Neural crest cell (in vitro differentiated cells): ENCODE measurements at regions not wholly inside any gene's neighbourhood (a gene's known extent, or its start where the extent isn't known, plus 50 kb on each side); places are given as distances from the start of the nearest gene placed in this dataset.

Source experiments
- DNase-seq: peaks from one replicate; pipeline ENCODE4 v3.0.0; 2021; ENCODE audit warnings: low read depth, mixed read lengths, low spot score
- H3K27ac Mint-ChIP-seq: one replicate; pipeline ENCODE4 v1.8.0; 2021; ENCODE audit warnings: mild to moderate bottlenecking, mixed read lengths; ENCODE audit not compliant: unreplicated experiment
- H3K27me3 Mint-ChIP-seq: 2 replicates; pipeline ENCODE4 v1.8.0; 2021; ENCODE audit warnings: low read depth, mild to moderate bottlenecking, mixed read lengths
- H3K36me3 Mint-ChIP-seq: 2 replicates; pipeline ENCODE4 v1.8.0; 2021; ENCODE audit warnings: low read depth, mild to moderate bottlenecking, mixed read lengths
- H3K4me1 Mint-ChIP-seq: 2 replicates; pipeline ENCODE4 v1.8.0; 2021; ENCODE audit warnings: mixed read lengths
- H3K4me3 Mint-ChIP-seq: one replicate; pipeline ENCODE4 v1.8.0; 2021; ENCODE audit warnings: mild to moderate bottlenecking, mixed read lengths
- H3K9me3 Mint-ChIP-seq: 2 replicates; pipeline ENCODE4 v1.8.0; 2021; ENCODE audit warnings: mixed read lengths
- TF ChIP-seq, protein P1 (sequence below): fragments of 200-600 bp; sonication (generic); conservative IDR thresholded peaks from 2 replicates; pipeline ENCODE4 v1.5.0; 2021; ENCODE audit warnings: antibody characterized with exemption, mild to moderate bottlenecking

DNA sequence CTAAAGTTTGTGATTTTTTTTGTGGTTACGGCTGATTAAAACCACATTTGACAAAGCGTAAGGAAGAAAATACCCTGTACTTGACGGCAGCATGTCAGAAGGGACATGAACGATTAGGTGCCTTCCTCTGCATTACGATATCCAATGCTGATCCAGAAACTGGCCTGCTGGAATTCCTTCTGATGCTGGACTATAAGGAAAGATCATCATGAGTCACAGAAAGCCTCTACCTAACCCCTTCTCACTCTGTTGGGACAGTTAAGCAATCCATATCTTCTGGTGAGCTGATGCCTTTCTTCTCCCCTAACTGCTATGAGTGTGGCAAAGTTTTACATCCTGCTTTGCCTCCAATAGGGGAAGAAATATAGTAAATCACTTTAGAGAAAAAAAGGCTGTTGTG, 78.4 kb upstream of the PAPPA start:
- no peaks in the 10 kb centered on the region for H3K36me3 Mint-ChIP-seq
- H3K4me3 Mint-ChIP-seq: no peak overlapping the region
- H3K27ac Mint-ChIP-seq: no peak overlapping the region
- no peaks in the 10 kb centered on the region for H3K27me3 Mint-ChIP-seq
- no peak for DNase-seq
- H3K9me3 Mint-ChIP-seq: no peaks in the 10 kb centered on the region
- H3K4me1 Mint-ChIP-seq: no peaks in the 10 kb centered on the region
- TF ChIP-seq, protein P1, sequence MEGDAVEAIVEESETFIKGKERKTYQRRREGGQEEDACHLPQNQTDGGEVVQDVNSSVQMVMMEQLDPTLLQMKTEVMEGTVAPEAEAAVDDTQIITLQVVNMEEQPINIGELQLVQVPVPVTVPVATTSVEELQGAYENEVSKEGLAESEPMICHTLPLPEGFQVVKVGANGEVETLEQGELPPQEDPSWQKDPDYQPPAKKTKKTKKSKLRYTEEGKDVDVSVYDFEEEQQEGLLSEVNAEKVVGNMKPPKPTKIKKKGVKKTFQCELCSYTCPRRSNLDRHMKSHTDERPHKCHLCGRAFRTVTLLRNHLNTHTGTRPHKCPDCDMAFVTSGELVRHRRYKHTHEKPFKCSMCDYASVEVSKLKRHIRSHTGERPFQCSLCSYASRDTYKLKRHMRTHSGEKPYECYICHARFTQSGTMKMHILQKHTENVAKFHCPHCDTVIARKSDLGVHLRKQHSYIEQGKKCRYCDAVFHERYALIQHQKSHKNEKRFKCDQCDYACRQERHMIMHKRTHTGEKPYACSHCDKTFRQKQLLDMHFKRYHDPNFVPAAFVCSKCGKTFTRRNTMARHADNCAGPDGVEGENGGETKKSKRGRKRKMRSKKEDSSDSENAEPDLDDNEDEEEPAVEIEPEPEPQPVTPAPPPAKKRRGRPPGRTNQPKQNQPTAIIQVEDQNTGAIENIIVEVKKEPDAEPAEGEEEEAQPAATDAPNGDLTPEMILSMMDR: no peak

DNA sequence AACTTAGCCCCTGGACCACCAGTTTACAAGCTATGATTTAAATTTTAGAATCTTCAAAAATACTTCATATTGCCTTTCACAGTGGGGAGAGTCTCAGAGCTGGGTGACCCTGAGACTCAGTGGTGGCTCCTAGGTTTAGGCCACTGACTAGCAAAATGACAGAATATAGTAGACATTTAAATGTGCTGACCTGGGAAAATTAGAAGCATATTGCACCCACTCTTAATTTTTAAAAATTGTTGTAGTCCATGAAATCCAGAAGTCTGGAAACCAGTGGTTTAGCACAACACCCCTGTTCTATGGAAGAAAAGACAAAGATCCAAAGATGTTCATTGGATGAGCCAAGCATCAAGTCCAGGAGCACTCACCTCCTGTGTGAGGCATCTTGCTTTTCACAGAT, 75.0 kb upstream of the PAPPA start:
- TF ChIP-seq, protein P1: no peak
- no peaks in the 10 kb centered on the region for H3K9me3 Mint-ChIP-seq
- no peaks in the 10 kb centered on the region for H3K27me3 Mint-ChIP-seq
- no peak for DNase-seq
- H3K4me3 Mint-ChIP-seq: no peak overlapping the region
- no peak overlapping the region for H3K27ac Mint-ChIP-seq
- H3K36me3 Mint-ChIP-seq: no peaks in the 10 kb centered on the region
- H3K4me1 Mint-ChIP-seq: no peaks in the 10 kb centered on the region

DNA sequence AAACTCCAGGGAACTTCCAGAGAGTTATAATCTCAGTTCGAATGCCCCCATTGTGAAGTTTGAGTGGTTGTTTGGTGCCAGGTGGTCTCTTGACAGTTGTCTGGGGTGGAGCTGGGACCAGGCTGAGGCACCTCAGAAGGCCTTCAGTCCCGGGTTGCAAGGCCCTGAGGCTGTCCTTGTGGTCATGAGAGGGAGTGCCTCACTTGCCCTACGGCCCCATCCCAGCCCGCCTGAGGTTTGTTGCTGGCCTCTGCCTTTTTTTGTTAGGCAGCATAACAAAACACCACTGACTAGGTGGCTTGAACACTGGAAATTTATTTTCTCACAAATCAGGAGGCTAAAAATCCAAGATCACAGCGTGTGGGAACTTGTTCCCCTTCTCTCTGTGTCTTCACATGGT, 73.0 kb upstream of the PAPPA start:
- no peak for DNase-seq
- H3K9me3 Mint-ChIP-seq: no peaks in the 10 kb centered on the region
- no peak overlapping the region for H3K27ac Mint-ChIP-seq
- no peaks in the 10 kb centered on the region for H3K4me1 Mint-ChIP-seq
- TF ChIP-seq, protein P1: no peak
- no peaks in the 10 kb centered on the region for H3K27me3 Mint-ChIP-seq
- no peaks in the 10 kb centered on the region for H3K36me3 Mint-ChIP-seq
- H3K4me3 Mint-ChIP-seq: no peak overlapping the region

DNA sequence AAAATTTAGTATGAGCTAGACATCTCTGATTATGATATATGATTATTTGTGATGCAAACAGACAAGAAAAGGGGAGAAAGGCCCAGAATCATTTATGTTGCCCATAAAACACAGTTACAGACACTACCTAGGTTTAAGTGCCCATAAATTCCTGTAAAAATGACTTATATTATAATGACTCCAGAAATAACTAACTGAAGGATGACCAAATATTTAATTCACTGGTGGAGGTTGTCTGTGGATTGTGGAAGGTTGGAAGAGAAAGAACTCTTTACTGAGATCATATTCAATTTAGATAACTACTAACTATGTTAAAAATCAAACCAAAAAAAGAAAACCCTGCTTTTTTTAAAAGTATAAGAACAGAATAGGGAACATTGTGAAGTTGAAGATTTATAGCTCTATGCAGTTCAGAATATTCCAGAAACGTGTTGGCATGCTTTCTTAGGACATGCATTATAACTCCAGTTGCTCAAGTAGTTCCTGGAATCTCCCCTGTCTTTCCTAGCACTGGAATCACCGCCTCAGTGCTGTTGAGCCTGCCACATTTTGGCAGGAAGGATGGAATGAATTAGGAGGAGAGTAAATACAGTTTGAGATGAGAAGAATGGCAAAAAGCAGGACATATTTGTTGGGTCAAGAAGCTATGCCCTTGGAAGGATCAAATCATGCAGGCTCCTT, 72.0 kb upstream of the PAPPA start:
- H3K4me3 Mint-ChIP-seq: no peak overlapping the region

DNA sequence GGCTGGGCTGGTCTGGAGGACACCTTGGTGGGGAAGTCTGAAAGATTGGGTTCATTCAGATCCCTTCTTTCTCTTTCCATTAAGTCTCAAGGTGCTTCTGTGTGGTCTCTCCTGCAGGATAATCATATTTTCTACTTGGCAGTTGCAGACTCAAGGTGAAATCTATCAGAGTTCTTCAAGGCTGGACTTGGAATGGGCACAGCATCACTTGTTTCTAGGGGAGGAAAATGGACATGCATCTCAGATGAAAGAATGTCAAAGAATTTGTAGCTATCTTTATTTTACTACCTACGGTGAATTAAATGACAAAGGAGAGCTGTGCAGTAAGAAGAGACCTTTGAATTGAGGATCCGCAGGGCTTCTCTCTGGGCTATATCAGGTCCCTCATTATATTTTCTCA, 69.8 kb upstream of the PAPPA start:
- no peaks in the 10 kb centered on the region for H3K36me3 Mint-ChIP-seq
- TF ChIP-seq, protein P1: no peak
- H3K9me3 Mint-ChIP-seq: no peaks in the 10 kb centered on the region
- no peak for DNase-seq
- H3K4me3 Mint-ChIP-seq: no peak overlapping the region
- no peak overlapping the region for H3K27ac Mint-ChIP-seq
- no peaks in the 10 kb centered on the region for H3K4me1 Mint-ChIP-seq
- H3K27me3 Mint-ChIP-seq: no peaks in the 10 kb centered on the region

More for the DNA sequence above, 72.0 kb upstream of the PAPPA start:
- no peak for DNase-seq
- Mint-ChIP-seq H3K36me3 (no peaks in the 10 kb centered on the region), H3K27me3 (no peaks in the 10 kb centered on the region), H3K4me1 (no peaks in the 10 kb centered on the region), H3K27ac (no peak overlapping the region), H3K9me3 (no peaks in the 10 kb centered on the region)
- TF ChIP-seq, protein P1: no peak
